Tibial artery (tissue), 4 donors: ENCODE measurements at regions not wholly inside any gene's neighbourhood (a gene's known extent, or its start where the extent isn't known, plus 50 kb on each side); places are given as distances from the start of the nearest gene placed in this dataset.

Experiments used
- DNase-seq, 2 donors: peaks; one replicate each; pipeline ENCODE4 v3.0.0-alpha.2; 2019
- H3K27ac ChIP-seq, 2 donors: fragments of 200-600 bp; sonication (generic) in 1 of 2; 1 replicate in 1 of 2; 2 replicates in 1 of 2; pipeline ENCODE4 v1.5.1; 2018 to 2019; ENCODE audit warnings: mild to moderate bottlenecking in 1 of 2
- H3K27me3 ChIP-seq, 2 donors: fragments of 200-600 bp; sonication (generic) in 1 of 2; one replicate each; pipeline versions ENCODE4 v1.5.1 to v1.6.0; 2016 to 2019
- H3K36me3 ChIP-seq, 3 donors: fragments of 200-600 bp; sonication (generic) in 2 of 3; one replicate each; pipeline ENCODE4 v1.5.1; 2016 to 2019; ENCODE audit warnings: mild to moderate bottlenecking in 2 of 3
- H3K4me1 ChIP-seq, 4 donors: fragments of 200-600 bp; sonication (generic) in 2 of 4; 1 replicate in 3 of 4; 2 replicates in 1 of 4; pipeline ENCODE4 v1.5.1; 2016 to 2019
- H3K4me3 ChIP-seq, 2 donors: fragments of 200-600 bp; sonication (generic) in 1 of 2; 1 replicate in 1 of 2; 2 replicates in 1 of 2; pipeline ENCODE4 v1.5.1; 2018 to 2019; ENCODE audit warnings: mild to moderate bottlenecking in 2 of 2
- H3K9me3 ChIP-seq, 3 donors: fragments of 200-600 bp; sonication (generic) in 1 of 3; one replicate each; pipeline ENCODE4 v1.5.1; 2016 to 2019
- intact Hi-C: fragments of 100-400 bp; cut with DNase I; formaldehyde crosslinking; loops from one replicate; pipeline ENCODE4 v1.15.0; 2023; ENCODE audit warnings: low total_unique reads
- TF ChIP-seq, protein P1 (sequence below), 2 experiments: fragments of 200-600 bp in 1 of 2; fragments of 450-650 bp in 1 of 2; IDR thresholded peaks; one replicate each; pipeline ENCODE4 v1.5.1; 2017 to 2019; ENCODE audit warnings: antibody characterized with exemption in 2 of 2, mild to moderate bottlenecking in 1 of 2, moderate library complexity in 1 of 2

DNA sequence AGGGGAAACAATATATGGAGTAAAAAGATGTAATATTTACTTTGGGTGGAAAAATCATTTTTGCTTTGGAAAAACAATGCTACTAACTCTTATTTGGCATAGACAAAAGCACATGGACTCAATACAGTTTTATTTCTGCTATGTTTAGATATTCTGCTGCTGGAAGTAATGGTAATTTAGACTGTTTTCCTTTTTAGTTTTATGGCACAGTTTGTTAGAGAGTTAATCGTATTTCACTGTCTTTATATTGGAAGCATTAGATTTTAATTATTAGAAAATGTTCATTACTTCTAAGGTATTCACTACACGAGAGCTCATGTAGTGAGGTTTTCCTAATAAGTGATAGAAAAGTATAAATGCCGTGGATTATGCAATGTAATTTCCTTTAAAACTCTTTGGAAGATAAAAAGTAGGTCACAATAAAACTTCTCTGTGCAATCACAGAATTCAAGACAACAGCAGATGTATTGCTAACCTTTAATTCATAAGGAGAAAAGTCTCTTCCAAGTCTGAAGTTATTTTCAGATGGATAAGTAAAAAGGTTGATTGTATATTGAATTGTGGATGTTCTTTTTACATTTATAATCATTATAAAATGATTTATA is 851.8 kb downstream of the TMTC2 start:
- intact Hi-C loops, result no loop called here
- Histone ChIP-seq H3K9me3 (no peaks in the 10 kb centered on the region), H3K4me3 (no peak overlapping the region), H3K27me3 (no peaks in the 10 kb centered on the region), H3K36me3 (no peaks in the 10 kb centered on the region), H3K27ac (no peak overlapping the region), H3K4me1 (no peaks in the 10 kb centered on the region)
- TF ChIP-seq, protein P1, sequence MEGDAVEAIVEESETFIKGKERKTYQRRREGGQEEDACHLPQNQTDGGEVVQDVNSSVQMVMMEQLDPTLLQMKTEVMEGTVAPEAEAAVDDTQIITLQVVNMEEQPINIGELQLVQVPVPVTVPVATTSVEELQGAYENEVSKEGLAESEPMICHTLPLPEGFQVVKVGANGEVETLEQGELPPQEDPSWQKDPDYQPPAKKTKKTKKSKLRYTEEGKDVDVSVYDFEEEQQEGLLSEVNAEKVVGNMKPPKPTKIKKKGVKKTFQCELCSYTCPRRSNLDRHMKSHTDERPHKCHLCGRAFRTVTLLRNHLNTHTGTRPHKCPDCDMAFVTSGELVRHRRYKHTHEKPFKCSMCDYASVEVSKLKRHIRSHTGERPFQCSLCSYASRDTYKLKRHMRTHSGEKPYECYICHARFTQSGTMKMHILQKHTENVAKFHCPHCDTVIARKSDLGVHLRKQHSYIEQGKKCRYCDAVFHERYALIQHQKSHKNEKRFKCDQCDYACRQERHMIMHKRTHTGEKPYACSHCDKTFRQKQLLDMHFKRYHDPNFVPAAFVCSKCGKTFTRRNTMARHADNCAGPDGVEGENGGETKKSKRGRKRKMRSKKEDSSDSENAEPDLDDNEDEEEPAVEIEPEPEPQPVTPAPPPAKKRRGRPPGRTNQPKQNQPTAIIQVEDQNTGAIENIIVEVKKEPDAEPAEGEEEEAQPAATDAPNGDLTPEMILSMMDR (IDR thresholded peaks at IDR 0.05), result no peak
- no peak for DNase-seq

DNA sequence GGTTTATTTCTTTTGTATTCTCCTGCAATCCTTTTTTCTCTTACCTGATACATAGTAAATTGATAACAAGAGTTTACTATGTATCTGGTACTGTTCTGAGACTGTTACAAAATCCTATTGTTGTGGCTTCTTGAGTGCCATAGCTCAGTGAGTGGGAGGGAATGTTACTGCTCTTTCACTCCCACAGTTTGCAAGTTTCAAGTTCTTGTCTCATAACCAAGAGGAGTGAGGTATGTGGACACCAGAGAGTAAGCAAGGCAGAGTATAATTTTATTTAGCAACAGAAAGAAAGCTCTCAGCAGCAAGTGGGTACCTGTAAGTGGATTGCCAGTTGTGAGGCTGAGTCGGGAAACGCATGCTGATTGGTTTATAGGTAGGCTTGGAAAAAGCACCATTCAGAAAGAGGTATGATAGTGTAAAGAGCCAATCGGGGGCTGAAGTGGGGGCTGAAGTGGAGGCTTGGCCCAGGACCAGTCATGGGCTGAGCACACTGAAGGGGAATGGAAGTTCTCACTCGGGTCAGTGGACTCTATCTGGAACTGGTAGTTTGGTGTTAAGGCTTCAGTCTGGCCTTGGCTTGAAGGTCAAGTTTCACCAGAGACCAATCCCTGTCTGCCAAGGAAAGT is 850.8 kb downstream of the TMTC2 start:
- intact Hi-C loops, result no loop called here
- TF ChIP-seq, protein P1 (IDR thresholded peaks at IDR 0.05), result no peak
- no peaks in the 10 kb centered on the region for H3K4me1 ChIP-seq
- H3K36me3 ChIP-seq, result no peaks in the 10 kb centered on the region
- H3K9me3 ChIP-seq, result no peaks in the 10 kb centered on the region
- DNase-seq, result no peak
- H3K27ac ChIP-seq, result no peak overlapping the region
- H3K4me3 ChIP-seq, result no peak overlapping the region
- H3K27me3 ChIP-seq, result no peaks in the 10 kb centered on the region

DNA sequence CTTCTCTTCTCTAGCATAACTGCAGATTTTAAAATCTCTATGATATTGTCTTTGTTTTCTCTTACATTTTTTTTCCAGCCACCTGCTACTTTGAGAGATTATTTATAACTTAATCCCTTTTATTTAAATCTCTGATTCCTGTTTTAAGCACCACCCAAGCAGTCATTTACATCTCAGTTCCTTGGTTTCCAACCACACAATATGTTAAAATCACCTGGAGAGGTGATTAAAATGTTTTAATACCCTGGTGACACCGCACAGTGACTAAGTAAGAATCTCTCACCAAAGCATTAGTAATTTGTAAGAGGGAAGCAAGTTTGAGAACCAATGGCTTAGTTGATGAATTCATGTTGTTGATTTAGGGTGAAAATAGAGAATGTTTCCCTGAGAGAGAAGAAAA is 849.8 kb downstream of the TMTC2 start:
- H3K4me3 ChIP-seq, result no peak overlapping the region
- DNase-seq, result no peak
- H3K27ac ChIP-seq, result no peak overlapping the region
- intact Hi-C loops, result no loop called here
- TF ChIP-seq, protein P1 (IDR thresholded peaks at IDR 0.05), result no peak
- no peaks in the 10 kb centered on the region for H3K9me3 ChIP-seq
- no peaks in the 10 kb centered on the region for H3K36me3 ChIP-seq
- no peaks in the 10 kb centered on the region for H3K4me1 ChIP-seq
- no peaks in the 10 kb centered on the region for H3K27me3 ChIP-seq

DNA sequence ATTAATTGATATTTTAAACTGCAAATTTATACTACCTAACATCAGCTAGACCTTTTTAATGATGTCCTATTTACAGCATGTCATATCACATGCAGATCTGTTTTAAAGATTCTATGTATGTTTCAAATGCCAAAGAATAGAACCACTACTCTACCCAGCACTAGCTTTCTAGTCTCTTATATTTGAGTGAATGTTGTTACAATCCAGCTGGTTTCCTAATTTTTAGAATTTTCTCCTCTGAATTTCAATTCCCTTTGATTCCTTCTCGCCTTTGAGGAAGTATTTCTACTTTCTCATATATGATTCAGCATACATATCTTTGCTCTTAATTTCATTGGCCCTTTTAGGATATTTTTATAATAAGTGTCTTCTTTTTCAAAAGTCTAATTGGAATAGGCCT is 841.9 kb downstream of the TMTC2 start:
- H3K4me3 ChIP-seq, result no peak overlapping the region
- intact Hi-C loops, result no loop called here
- H3K27ac ChIP-seq, result no peak overlapping the region
- no peaks in the 10 kb centered on the region for H3K27me3 ChIP-seq
- TF ChIP-seq, protein P1 (IDR thresholded peaks at IDR 0.05), result no peak
- no peak for DNase-seq
- H3K4me1 ChIP-seq, result no peaks in the 10 kb centered on the region
- no peaks in the 10 kb centered on the region for H3K9me3 ChIP-seq
- H3K36me3 ChIP-seq, result no peaks in the 10 kb centered on the region

DNA sequence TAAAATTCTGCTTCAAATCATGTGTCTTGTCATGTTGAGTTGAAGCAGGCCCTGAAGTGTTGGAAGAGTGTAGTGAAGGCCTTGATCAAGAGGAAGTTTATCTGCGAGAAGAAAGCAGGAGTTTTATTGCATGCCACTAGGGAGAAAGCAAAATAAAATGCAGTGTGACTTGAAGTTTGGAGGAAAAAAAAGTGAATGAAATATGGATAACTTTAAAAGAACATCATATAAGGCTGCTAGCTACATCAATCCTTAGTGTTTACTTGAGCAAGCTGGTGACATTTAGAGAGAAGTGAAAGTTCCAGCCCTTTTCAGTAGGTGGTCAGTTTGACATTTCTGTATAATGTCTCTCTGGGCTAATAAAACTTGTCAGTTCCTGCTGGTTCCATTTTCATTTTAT is 841.1 kb downstream of the TMTC2 start:
- TF ChIP-seq, protein P1 (IDR thresholded peaks at IDR 0.05), result no peak
- Histone ChIP-seq H3K9me3 (no peaks in the 10 kb centered on the region), H3K27ac (no peak overlapping the region), H3K27me3 (no peaks in the 10 kb centered on the region), H3K4me3 (no peak overlapping the region), H3K36me3 (no peaks in the 10 kb centered on the region), H3K4me1 (no peaks in the 10 kb centered on the region)
- no peak for DNase-seq
- intact Hi-C loops, result no loop called here
